Chondrocyte (in vitro differentiated cells): ENCODE measurements at regions not wholly inside any gene's neighbourhood (a gene's known extent, or its start where the extent isn't known, plus 50 kb on each side); places are given as distances from the start of the nearest gene placed in this dataset.

Experiments used
- DNase-seq: peaks from one replicate; pipeline ENCODE4 v3.0.0; 2021; ENCODE audit warnings: mixed read lengths, low spot score
- H3K27ac Mint-ChIP-seq: one replicate; pipeline ENCODE4 v1.8.0; 2021; ENCODE audit warnings: mild to moderate bottlenecking, moderate library complexity, mixed read lengths; ENCODE audit not compliant: unreplicated experiment
- H3K27me3 Mint-ChIP-seq: 2 replicates; pipeline ENCODE4 v1.8.0; 2021; ENCODE audit warnings: low read depth, mixed read lengths
- H3K36me3 Mint-ChIP-seq: 2 replicates; pipeline ENCODE4 v1.8.0; 2021; ENCODE audit warnings: low read depth, mixed read lengths
- H3K4me1 Mint-ChIP-seq: 2 replicates; pipeline ENCODE4 v1.8.0; 2021; ENCODE audit warnings: low read depth, mild to moderate bottlenecking, mixed read lengths
- H3K4me3 Mint-ChIP-seq: one replicate; pipeline ENCODE4 v1.8.0; 2021; ENCODE audit warnings: mild to moderate bottlenecking, moderate library complexity, mixed read lengths; ENCODE audit not compliant: unreplicated experiment
- H3K9me3 Mint-ChIP-seq: 2 replicates; pipeline ENCODE4 v1.8.0; 2021; ENCODE audit warnings: low read depth, mixed read lengths
- CTCF ChIP-seq: fragments of 200-600 bp; sonication (generic); IDR thresholded peaks from 2 replicates; pipeline ENCODE4 v1.5.0; 2021; ENCODE audit warnings: antibody characterized with exemption, mild to moderate bottlenecking, moderate library complexity

GRCh38 chr15:39345176-39345575, 235.7 kb upstream of the THBS1 start:
- H3K4me1 Mint-ChIP-seq = no peaks in the 10 kb centered on the region
- no peak for DNase-seq
- TF ChIP-seq CTCF = no peak
- no peak overlapping the region for H3K4me3 Mint-ChIP-seq
- peaks cover 13% of the 10 kb centered on the region for H3K9me3 Mint-ChIP-seq
- H3K27ac Mint-ChIP-seq = no peak overlapping the region
- peaks cover 4% of the 10 kb centered on the region for H3K36me3 Mint-ChIP-seq
- no peaks in the 10 kb centered on the region for H3K27me3 Mint-ChIP-seq

GRCh38 chr15:39347453-39347852, 233.4 kb upstream of the THBS1 start:
- no peak overlapping the region for H3K27ac Mint-ChIP-seq
- H3K9me3 Mint-ChIP-seq = peaks cover 8% of the 10 kb centered on the region
- peaks cover 4% of the 10 kb centered on the region for H3K36me3 Mint-ChIP-seq
- H3K4me1 Mint-ChIP-seq = no peaks in the 10 kb centered on the region
- no peak for DNase-seq
- H3K27me3 Mint-ChIP-seq = no peaks in the 10 kb centered on the region
- no peak for TF ChIP-seq CTCF
- H3K4me3 Mint-ChIP-seq = no peak overlapping the region

GRCh38 chr15:39350785-39351184, 230.1 kb upstream of the THBS1 start:
- H3K36me3 Mint-ChIP-seq = no peaks in the 10 kb centered on the region
- H3K9me3 Mint-ChIP-seq = no peaks in the 10 kb centered on the region
- DNase-seq = no peak
- no peak overlapping the region for H3K27ac Mint-ChIP-seq
- H3K4me3 Mint-ChIP-seq = no peak overlapping the region
- no peaks in the 10 kb centered on the region for H3K27me3 Mint-ChIP-seq
- peaks cover 12% of the 10 kb centered on the region for H3K4me1 Mint-ChIP-seq
- no peak for TF ChIP-seq CTCF

- no peak overlapping the region for H3K4me3 Mint-ChIP-seq
- peaks cover 36% of the 10 kb centered on the region for H3K4me1 Mint-ChIP-seq
- no peak for DNase-seq
- no peak overlapping the region for H3K27ac Mint-ChIP-seq
- no peak for TF ChIP-seq CTCF
- no peaks in the 10 kb centered on the region for H3K36me3 Mint-ChIP-seq
- H3K9me3 Mint-ChIP-seq = no peaks in the 10 kb centered on the region
- H3K27me3 Mint-ChIP-seq = no peaks in the 10 kb centered on the region
Observed at GRCh38 chr15:39354189-39354588, 226.7 kb upstream of the THBS1 start.

- Mint-ChIP-seq H3K4me1 (peaks cover 70% of the 10 kb centered on the region), H3K9me3 (no peaks in the 10 kb centered on the region), H3K27ac (peak overlapping the region; percentile 50), H3K4me3 (no peak overlapping the region), H3K36me3 (no peaks in the 10 kb centered on the region), H3K27me3 (no peaks in the 10 kb centered on the region)
- TF ChIP-seq CTCF = no peak
- no peak for DNase-seq
Observed at GRCh38 chr15:39357480-39358268, 223.2 kb upstream of the THBS1 start.
